ENCODE measurements at regions not wholly inside any gene's neighbourhood (a gene's known extent, or its start where the extent isn't known, plus 50 kb on each side); places are given as distances from the start of the nearest gene placed in this dataset.

DNA sequence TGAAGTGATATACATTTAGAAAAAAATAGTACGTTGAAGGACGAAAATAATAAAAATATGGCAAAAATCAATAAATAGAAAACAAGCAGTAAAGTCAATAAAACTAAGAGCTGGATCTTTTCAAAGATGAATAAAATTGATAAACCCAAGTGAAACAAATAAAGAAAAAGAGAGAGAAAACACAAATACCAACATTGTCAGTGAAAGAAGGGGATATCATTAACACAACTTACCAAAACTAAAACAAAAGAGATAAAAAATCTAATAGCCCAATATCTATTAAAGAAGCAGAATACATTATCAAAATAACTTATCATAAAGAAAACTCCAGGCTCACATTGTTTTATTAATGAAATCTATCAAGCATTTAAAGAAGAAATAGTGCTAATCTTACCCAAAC is 675.1 kb downstream of the UQCRFS1 start:
- no peak for DNase-seq
- H3K9me3 Mint-ChIP-seq = peaks cover 41% of the 10 kb centered on the region
- H3K4me3 Mint-ChIP-seq = no peak overlapping the region
- H3K4me1 Mint-ChIP-seq = peaks cover 7% of the 10 kb centered on the region
- TF ChIP-seq, protein P1, sequence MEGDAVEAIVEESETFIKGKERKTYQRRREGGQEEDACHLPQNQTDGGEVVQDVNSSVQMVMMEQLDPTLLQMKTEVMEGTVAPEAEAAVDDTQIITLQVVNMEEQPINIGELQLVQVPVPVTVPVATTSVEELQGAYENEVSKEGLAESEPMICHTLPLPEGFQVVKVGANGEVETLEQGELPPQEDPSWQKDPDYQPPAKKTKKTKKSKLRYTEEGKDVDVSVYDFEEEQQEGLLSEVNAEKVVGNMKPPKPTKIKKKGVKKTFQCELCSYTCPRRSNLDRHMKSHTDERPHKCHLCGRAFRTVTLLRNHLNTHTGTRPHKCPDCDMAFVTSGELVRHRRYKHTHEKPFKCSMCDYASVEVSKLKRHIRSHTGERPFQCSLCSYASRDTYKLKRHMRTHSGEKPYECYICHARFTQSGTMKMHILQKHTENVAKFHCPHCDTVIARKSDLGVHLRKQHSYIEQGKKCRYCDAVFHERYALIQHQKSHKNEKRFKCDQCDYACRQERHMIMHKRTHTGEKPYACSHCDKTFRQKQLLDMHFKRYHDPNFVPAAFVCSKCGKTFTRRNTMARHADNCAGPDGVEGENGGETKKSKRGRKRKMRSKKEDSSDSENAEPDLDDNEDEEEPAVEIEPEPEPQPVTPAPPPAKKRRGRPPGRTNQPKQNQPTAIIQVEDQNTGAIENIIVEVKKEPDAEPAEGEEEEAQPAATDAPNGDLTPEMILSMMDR (IDR thresholded peaks at IDR 0.05) = no peak
- H3K36me3 Mint-ChIP-seq (ENCODE audit: low read depth) = peaks cover under 1% of the 10 kb centered on the region
- peaks cover 4% of the 10 kb centered on the region for H3K27me3 Mint-ChIP-seq (ENCODE audit: low read depth, poor library complexity)
- H3K27ac Mint-ChIP-seq = no peak overlapping the region

DNA sequence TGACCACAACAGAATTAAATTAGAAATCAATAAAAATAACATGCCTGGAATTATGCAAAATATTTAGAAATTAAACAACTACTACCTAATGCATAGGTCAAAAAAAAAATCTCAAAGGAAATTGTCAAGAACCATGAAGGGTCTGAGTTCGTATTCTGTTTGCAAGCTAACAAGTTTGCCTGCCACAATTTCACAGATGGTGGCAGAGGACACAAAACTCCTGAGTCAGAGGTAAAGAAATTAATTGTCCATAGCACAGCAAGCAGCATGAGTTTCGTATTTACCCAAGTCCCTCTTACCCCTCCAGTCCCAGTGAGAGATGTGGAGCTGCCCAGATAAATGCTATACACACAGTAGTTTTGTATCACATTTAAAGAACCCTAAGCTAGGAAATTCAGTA is 675.9 kb downstream of the UQCRFS1 start:
- H3K9me3 Mint-ChIP-seq = peaks cover 49% of the 10 kb centered on the region
- TF ChIP-seq, protein P1 (IDR thresholded peaks at IDR 0.05) = no peak
- H3K27me3 Mint-ChIP-seq (ENCODE audit: low read depth, poor library complexity) = peaks cover 4% of the 10 kb centered on the region
- H3K4me1 Mint-ChIP-seq = no peaks in the 10 kb centered on the region
- no peak overlapping the region for H3K4me3 Mint-ChIP-seq
- H3K27ac Mint-ChIP-seq = no peak overlapping the region
- peaks cover 5% of the 10 kb centered on the region for H3K36me3 Mint-ChIP-seq (ENCODE audit: low read depth)
- DNase-seq = no peak

DNA sequence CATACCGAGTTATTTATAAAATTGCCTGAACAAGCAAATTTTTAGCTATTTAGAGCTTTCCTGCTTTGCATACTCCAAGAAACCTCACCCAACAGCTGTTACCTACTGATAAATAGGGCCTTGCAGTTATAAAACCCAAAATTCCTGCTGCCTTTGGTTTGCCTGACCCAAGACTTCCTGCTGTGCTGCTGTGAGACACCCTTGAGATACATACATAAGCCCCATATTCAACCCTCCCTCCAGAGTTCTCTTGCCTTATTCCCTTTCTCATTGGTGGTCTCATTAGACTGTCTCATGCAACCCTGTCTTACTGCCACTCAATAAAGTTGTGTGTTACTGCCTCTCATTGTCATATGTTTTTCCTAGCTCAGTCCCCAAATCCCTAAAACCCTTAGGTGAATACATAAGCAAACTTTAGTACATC is 677.6 kb downstream of the UQCRFS1 start:
- Mint-ChIP-seq H3K4me3 (no peak overlapping the region), H3K4me1 (no peaks in the 10 kb centered on the region), H3K36me3 (ENCODE audit: low read depth) (peaks cover 5% of the 10 kb centered on the region), H3K27me3 (ENCODE audit: low read depth, poor library complexity) (peaks cover 4% of the 10 kb centered on the region), H3K9me3 (peaks cover 53% of the 10 kb centered on the region), H3K27ac (no peak overlapping the region)
- TF ChIP-seq, protein P1 (IDR thresholded peaks at IDR 0.05) = no peak
- no peak for DNase-seq

DNA sequence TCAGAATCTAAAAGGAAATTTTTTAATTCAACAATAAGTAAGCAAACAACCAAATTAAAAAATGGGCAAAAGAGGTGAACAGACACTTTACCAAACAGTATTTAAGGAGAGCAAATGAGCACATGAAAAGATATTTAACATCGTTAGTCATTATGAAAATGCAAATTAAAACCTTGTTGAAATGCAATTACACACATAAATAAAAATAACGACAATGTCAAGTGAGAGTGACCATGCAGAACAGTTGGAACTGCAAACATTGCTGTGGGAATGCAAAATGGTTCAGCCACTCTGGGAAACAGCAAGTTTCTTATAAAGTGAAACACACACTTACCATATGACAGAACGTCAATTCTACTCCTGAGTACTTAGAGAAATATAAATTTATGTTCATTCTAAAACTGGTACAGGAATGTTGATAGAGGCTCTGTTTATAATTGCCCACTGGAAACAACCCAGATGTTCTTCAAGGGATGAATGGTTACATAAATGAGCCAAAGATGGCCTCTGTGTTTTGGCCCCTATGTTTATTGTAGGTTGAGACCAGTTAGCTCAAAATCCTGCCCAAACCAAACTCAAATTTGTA is 678.1 kb downstream of the UQCRFS1 start:
- Mint-ChIP-seq H3K9me3 (peaks cover 53% of the 10 kb centered on the region), H3K4me1 (no peaks in the 10 kb centered on the region), H3K36me3 (ENCODE audit: low read depth) (peaks cover 5% of the 10 kb centered on the region), H3K27ac (no peak overlapping the region), H3K27me3 (ENCODE audit: low read depth, poor library complexity) (peaks cover 4% of the 10 kb centered on the region), H3K4me3 (no peak overlapping the region)
- DNase-seq = no peak
- TF ChIP-seq, protein P1 (IDR thresholded peaks at IDR 0.05) = no peak

DNA sequence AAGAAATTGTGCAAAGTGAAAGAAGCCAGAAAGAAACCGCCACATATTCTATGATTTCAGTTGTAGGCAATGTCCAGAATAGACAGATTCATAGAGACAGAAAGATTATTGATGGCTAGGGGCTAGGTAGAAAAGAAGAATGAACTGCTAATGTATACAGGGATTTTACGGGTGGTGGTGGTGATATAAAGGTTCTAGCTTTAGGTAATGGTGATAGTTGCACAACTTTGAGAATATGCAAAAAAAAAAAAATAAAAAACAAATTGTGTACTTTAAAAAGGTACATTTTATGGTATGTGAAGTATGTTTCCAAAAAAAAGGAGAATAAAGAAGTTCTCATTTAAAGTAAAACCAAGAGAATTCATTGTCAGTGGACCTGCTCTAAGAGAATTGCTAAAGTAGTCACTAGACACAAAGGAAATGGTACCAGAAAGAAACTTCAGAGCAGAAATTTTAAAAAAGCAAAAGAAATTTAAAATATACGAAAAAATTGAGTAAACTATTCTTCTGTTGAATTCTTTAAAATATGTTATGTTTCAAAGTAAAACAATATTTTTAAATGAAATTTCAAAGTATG is 680.1 kb downstream of the UQCRFS1 start:
- TF ChIP-seq, protein P1 (IDR thresholded peaks at IDR 0.05) = no peak
- H3K27ac Mint-ChIP-seq = no peak overlapping the region
- H3K9me3 Mint-ChIP-seq = peaks cover 47% of the 10 kb centered on the region
- no peak for DNase-seq
- H3K4me3 Mint-ChIP-seq = no peak overlapping the region
- no peaks in the 10 kb centered on the region for H3K4me1 Mint-ChIP-seq
- peaks cover 5% of the 10 kb centered on the region for H3K36me3 Mint-ChIP-seq (ENCODE audit: low read depth)
- H3K27me3 Mint-ChIP-seq (ENCODE audit: low read depth, poor library complexity) = peaks cover 4% of the 10 kb centered on the region

DNA sequence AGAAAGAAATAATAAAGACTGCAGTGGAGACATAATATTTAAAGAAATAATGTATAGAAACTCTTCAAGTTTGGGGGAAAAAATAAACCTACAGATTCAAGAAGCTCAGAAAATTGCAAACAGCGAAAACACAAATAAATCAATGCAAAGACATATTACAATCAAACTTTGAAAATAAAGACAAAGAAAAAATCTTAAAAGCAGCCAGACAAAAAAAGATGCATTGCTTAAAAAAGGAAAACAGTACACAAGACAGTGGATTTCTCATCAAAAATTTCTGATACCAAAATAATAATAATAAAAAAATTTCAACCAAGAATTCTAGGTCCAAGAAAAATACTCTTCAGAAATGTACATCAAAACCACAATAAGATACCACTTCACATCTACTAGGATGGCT is 681.0 kb downstream of the UQCRFS1 start:
- H3K4me3 Mint-ChIP-seq = no peak overlapping the region
- no peak overlapping the region for H3K27ac Mint-ChIP-seq
- no peak for DNase-seq
- TF ChIP-seq, protein P1 (IDR thresholded peaks at IDR 0.05) = no peak
- peaks cover 4% of the 10 kb centered on the region for H3K27me3 Mint-ChIP-seq (ENCODE audit: low read depth, poor library complexity)
- H3K36me3 Mint-ChIP-seq (ENCODE audit: low read depth) = peaks cover 5% of the 10 kb centered on the region
- H3K4me1 Mint-ChIP-seq = no peaks in the 10 kb centered on the region
- peaks cover 39% of the 10 kb centered on the region for H3K9me3 Mint-ChIP-seq
